ENCODE measurements at regions not wholly inside any gene's neighbourhood (a gene's known extent, or its start where the extent isn't known, plus 50 kb on each side); places are given as distances from the start of the nearest gene placed in this dataset.

GRCh38 chr13:63175536-63175935, 1759.9 kb upstream of the PCDH20 start:
- POLR2A ChIA-PET: no interaction called here
- CTCF ChIA-PET: no interaction called here
- no peak overlapping the region for H3K4me3 ChIP-seq (ENCODE audit: control insufficient read depth in 1 of 7, extremely low read depth in 1 of 7, insufficient read depth in 4 of 7, low read depth in 2 of 7, low read length in 6 of 7)

DNA sequence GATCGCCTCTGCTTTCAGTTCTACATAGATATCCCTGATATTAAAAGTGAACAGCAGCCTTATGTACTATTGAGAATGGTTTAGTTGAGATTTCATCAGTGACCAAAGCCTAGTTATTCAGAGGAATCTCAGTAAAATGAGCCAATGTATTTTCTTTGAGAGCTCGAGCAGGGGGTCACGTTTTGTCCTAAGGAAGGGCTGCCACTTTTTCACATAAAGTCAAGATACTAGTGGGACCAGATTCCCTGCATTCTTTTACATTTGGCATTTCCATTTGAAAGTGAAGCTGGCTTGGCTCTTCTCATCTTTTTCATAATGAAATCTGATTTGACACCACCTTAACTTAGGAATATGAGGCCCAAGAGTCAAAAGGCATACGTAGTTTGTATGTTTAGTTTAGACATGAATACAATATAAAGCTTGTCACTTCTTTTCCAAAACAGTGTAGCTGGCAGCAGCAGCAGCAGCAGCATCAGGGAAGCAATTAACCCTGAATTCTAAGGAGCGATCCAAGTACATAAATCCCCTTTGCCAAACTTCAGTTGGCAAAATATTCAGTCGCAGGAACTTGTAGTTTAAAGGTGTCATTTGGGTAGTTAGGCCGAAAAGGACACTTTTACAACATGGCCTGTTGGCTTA, 1752.2 kb upstream of the PCDH20 start:
- H3K4me3 ChIP-seq (ENCODE audit: control insufficient read depth in 1 of 7, extremely low read depth in 1 of 7, insufficient read depth in 4 of 7, low read depth in 2 of 7, low read length in 6 of 7): no peak overlapping the region
- 98% methylated on average over 5 of the region's 7 CpGs for WGBS (ENCODE audit: insufficient coverage)
- H3K27me3 ChIP-seq (replicated peaks in 2 of 5; ENCODE audit: control insufficient read depth in 4 of 5, insufficient read depth in 5 of 5, low read length in 4 of 5): no peaks in the 10 kb centered on the region
- DNase-seq: no peak
- H3K27ac ChIP-seq (ENCODE audit: insufficient read depth in 1 of 2, low read depth in 1 of 2, low read length in 2 of 2, poor library complexity in 1 of 2, severe bottlenecking in 2 of 2): no peak overlapping the region
- no peaks in the 10 kb centered on the region for H3K36me3 ChIP-seq (ENCODE audit: control insufficient read depth in 4 of 4, insufficient read depth in 4 of 4, low read length in 3 of 4)
- H3K9me3 ChIP-seq (ENCODE audit: control extremely low read depth in 1 of 5, control insufficient read depth in 4 of 5, insufficient read depth in 2 of 5, low read depth in 1 of 5, low read length in 4 of 5): no peaks in the 10 kb centered on the region
- ChIA-PET CTCF (no interaction called here), POLR2A (no interaction called here)
- H3K4me1 ChIP-seq (ENCODE audit: control extremely low read depth in 1 of 4, control insufficient read depth in 4 of 4, insufficient read depth in 4 of 4, low read length in 3 of 4): no peaks in the 10 kb centered on the region

More at GRCh38 chr13:63175536-63175935, 1759.9 kb upstream of the PCDH20 start:
- Histone ChIP-seq H3K27ac (ENCODE audit: insufficient read depth in 1 of 2, low read depth in 1 of 2, low read length in 2 of 2, poor library complexity in 1 of 2, severe bottlenecking in 2 of 2) (no peak overlapping the region), H3K9me3 (ENCODE audit: control extremely low read depth in 1 of 5, control insufficient read depth in 4 of 5, insufficient read depth in 2 of 5, low read depth in 1 of 5, low read length in 4 of 5) (no peaks in the 10 kb centered on the region), H3K27me3 (replicated peaks in 2 of 5; ENCODE audit: control insufficient read depth in 4 of 5, insufficient read depth in 5 of 5, low read length in 4 of 5) (no peaks in the 10 kb centered on the region), H3K36me3 (ENCODE audit: control insufficient read depth in 4 of 4, insufficient read depth in 4 of 4, low read length in 3 of 4) (no peaks in the 10 kb centered on the region), H3K4me1 (ENCODE audit: control extremely low read depth in 1 of 4, control insufficient read depth in 4 of 4, insufficient read depth in 4 of 4, low read length in 3 of 4) (no peaks in the 10 kb centered on the region)
- no peak for DNase-seq

GRCh38 chr13:63166345-63166744, 1750.7 kb upstream of the PCDH20 start:
- no peak overlapping the region for H3K4me3 ChIP-seq (ENCODE audit: control insufficient read depth in 1 of 7, extremely low read depth in 1 of 7, insufficient read depth in 4 of 7, low read depth in 2 of 7, low read length in 6 of 7)
- no peak overlapping the region for H3K27ac ChIP-seq (ENCODE audit: insufficient read depth in 1 of 2, low read depth in 1 of 2, low read length in 2 of 2, poor library complexity in 1 of 2, severe bottlenecking in 2 of 2)
- no peak for DNase-seq
- ChIA-PET CTCF (no interaction called here), POLR2A (no interaction called here)
- H3K36me3 ChIP-seq (ENCODE audit: control insufficient read depth in 4 of 4, insufficient read depth in 4 of 4, low read length in 3 of 4): no peaks in the 10 kb centered on the region
- no peaks in the 10 kb centered on the region for H3K4me1 ChIP-seq (ENCODE audit: control extremely low read depth in 1 of 4, control insufficient read depth in 4 of 4, insufficient read depth in 4 of 4, low read length in 3 of 4)
- WGBS (ENCODE audit: insufficient coverage): no CpG with 5 or more reads among the region's 4 CpGs
- no peaks in the 10 kb centered on the region for H3K9me3 ChIP-seq (ENCODE audit: control extremely low read depth in 1 of 5, control insufficient read depth in 4 of 5, insufficient read depth in 2 of 5, low read depth in 1 of 5, low read length in 4 of 5)
- H3K27me3 ChIP-seq (replicated peaks in 2 of 5; ENCODE audit: control insufficient read depth in 4 of 5, insufficient read depth in 5 of 5, low read length in 4 of 5): no peaks in the 10 kb centered on the region

DNA sequence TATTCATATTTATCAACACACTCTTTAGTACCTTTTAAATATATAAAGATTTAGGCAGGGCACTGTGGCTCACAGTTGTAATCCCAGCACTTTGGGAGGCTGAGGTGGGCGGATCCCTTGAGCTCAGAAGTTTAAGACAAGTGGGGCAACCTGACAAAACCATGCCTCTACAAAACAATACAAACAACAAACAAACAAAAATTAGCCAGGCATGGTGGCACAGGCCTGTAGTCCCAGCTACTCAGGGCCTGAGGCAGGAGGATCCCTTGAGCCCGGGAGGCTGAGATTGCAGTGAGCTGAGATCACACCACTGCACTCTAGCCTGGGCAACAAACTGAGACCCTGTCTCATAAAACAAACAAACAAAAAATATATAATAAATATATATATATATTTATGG, 1748.3 kb upstream of the PCDH20 start:
- Histone ChIP-seq H3K27me3 (replicated peaks in 2 of 5; ENCODE audit: control insufficient read depth in 4 of 5, insufficient read depth in 5 of 5, low read length in 4 of 5) (no peaks in the 10 kb centered on the region), H3K4me3 (ENCODE audit: control insufficient read depth in 1 of 7, extremely low read depth in 1 of 7, insufficient read depth in 4 of 7, low read depth in 2 of 7, low read length in 6 of 7) (no peak overlapping the region), H3K27ac (ENCODE audit: insufficient read depth in 1 of 2, low read depth in 1 of 2, low read length in 2 of 2, poor library complexity in 1 of 2, severe bottlenecking in 2 of 2) (no peak overlapping the region), H3K4me1 (ENCODE audit: control extremely low read depth in 1 of 4, control insufficient read depth in 4 of 4, insufficient read depth in 4 of 4, low read length in 3 of 4) (no peaks in the 10 kb centered on the region), H3K9me3 (ENCODE audit: control extremely low read depth in 1 of 5, control insufficient read depth in 4 of 5, insufficient read depth in 2 of 5, low read depth in 1 of 5, low read length in 4 of 5) (no peaks in the 10 kb centered on the region), H3K36me3 (ENCODE audit: control insufficient read depth in 4 of 4, insufficient read depth in 4 of 4, low read length in 3 of 4) (no peaks in the 10 kb centered on the region)
- DNase-seq: no peak
- ChIA-PET POLR2A (no interaction called here), CTCF (interaction anchor here (0.6 kb wide), 1 partner anchor 991 kb away, joined by 3 read pairs; no protein-coding TSS in a partner anchor)
- WGBS (ENCODE audit: insufficient coverage): 100% methylated on average over 1 of the region's 2 CpGs

- ChIA-PET CTCF (no interaction called here), POLR2A (no interaction called here)
- H3K36me3 ChIP-seq (ENCODE audit: control insufficient read depth in 4 of 4, insufficient read depth in 4 of 4, low read length in 3 of 4): no peaks in the 10 kb centered on the region
- H3K27ac ChIP-seq (ENCODE audit: insufficient read depth in 1 of 2, low read depth in 1 of 2, low read length in 2 of 2, poor library complexity in 1 of 2, severe bottlenecking in 2 of 2): no peak overlapping the region
- H3K4me3 ChIP-seq (ENCODE audit: control insufficient read depth in 1 of 7, extremely low read depth in 1 of 7, insufficient read depth in 4 of 7, low read depth in 2 of 7, low read length in 6 of 7): no peak overlapping the region
- DNase-seq: no peak
- no peaks in the 10 kb centered on the region for H3K4me1 ChIP-seq (ENCODE audit: control extremely low read depth in 1 of 4, control insufficient read depth in 4 of 4, insufficient read depth in 4 of 4, low read length in 3 of 4)
- H3K9me3 ChIP-seq (ENCODE audit: control extremely low read depth in 1 of 5, control insufficient read depth in 4 of 5, insufficient read depth in 2 of 5, low read depth in 1 of 5, low read length in 4 of 5): no peaks in the 10 kb centered on the region
- whole genome bisulfite sequencing (ENCODE audit: insufficient coverage): no CpG with 5 or more reads among the region's 1 CpG
- no peaks in the 10 kb centered on the region for H3K27me3 ChIP-seq (replicated peaks in 2 of 5; ENCODE audit: control insufficient read depth in 4 of 5, insufficient read depth in 5 of 5, low read length in 4 of 5)
Measured at GRCh38 chr13:63161219-63161618, 1745.6 kb upstream of the PCDH20 start.

GRCh38 chr13:63156816-63157215, 1741.2 kb upstream of the PCDH20 start:
- Histone ChIP-seq H3K36me3 (ENCODE audit: control insufficient read depth in 4 of 4, insufficient read depth in 4 of 4, low read length in 3 of 4) (no peaks in the 10 kb centered on the region), H3K4me1 (ENCODE audit: control extremely low read depth in 1 of 4, control insufficient read depth in 4 of 4, insufficient read depth in 4 of 4, low read length in 3 of 4) (no peaks in the 10 kb centered on the region), H3K27me3 (replicated peaks in 2 of 5; ENCODE audit: control insufficient read depth in 4 of 5, insufficient read depth in 5 of 5, low read length in 4 of 5) (no peaks in the 10 kb centered on the region), H3K4me3 (ENCODE audit: control insufficient read depth in 1 of 7, extremely low read depth in 1 of 7, insufficient read depth in 4 of 7, low read depth in 2 of 7, low read length in 6 of 7) (no peak overlapping the region), H3K27ac (ENCODE audit: insufficient read depth in 1 of 2, low read depth in 1 of 2, low read length in 2 of 2, poor library complexity in 1 of 2, severe bottlenecking in 2 of 2) (no peak overlapping the region), H3K9me3 (ENCODE audit: control extremely low read depth in 1 of 5, control insufficient read depth in 4 of 5, insufficient read depth in 2 of 5, low read depth in 1 of 5, low read length in 4 of 5) (no peaks in the 10 kb centered on the region)
- ChIA-PET POLR2A (no interaction called here), CTCF (no interaction called here)
- 88% methylated on average over 2 of the region's 2 CpGs for WGBS (ENCODE audit: insufficient coverage)
- DNase-seq: no peak

GRCh38 chr13:63149375-63149774, 1733.7 kb upstream of the PCDH20 start:
- no peaks in the 10 kb centered on the region for H3K9me3 ChIP-seq (ENCODE audit: control extremely low read depth in 1 of 5, control insufficient read depth in 4 of 5, insufficient read depth in 2 of 5, low read depth in 1 of 5, low read length in 4 of 5)
- no peaks in the 10 kb centered on the region for H3K27me3 ChIP-seq (replicated peaks in 2 of 5; ENCODE audit: control insufficient read depth in 4 of 5, insufficient read depth in 5 of 5, low read length in 4 of 5)
- no peak overlapping the region for H3K27ac ChIP-seq (ENCODE audit: insufficient read depth in 1 of 2, low read depth in 1 of 2, low read length in 2 of 2, poor library complexity in 1 of 2, severe bottlenecking in 2 of 2)
- no peaks in the 10 kb centered on the region for H3K36me3 ChIP-seq (ENCODE audit: control insufficient read depth in 4 of 4, insufficient read depth in 4 of 4, low read length in 3 of 4)
- DNase-seq: no peak
- CTCF ChIA-PET: no interaction called here
- H3K4me3 ChIP-seq (ENCODE audit: control insufficient read depth in 1 of 7, extremely low read depth in 1 of 7, insufficient read depth in 4 of 7, low read depth in 2 of 7, low read length in 6 of 7): no peak overlapping the region
- POLR2A ChIA-PET: no interaction called here
- no CpG with 5 or more reads among the region's 3 CpGs for WGBS (ENCODE audit: insufficient coverage)
- no peaks in the 10 kb centered on the region for H3K4me1 ChIP-seq (ENCODE audit: control extremely low read depth in 1 of 4, control insufficient read depth in 4 of 4, insufficient read depth in 4 of 4, low read length in 3 of 4)
